LNCAP (cell line): ENCODE measurements at regions not wholly inside any gene's neighbourhood (a gene's known extent, or its start where the extent isn't known, plus 50 kb on each side); places are given as distances from the start of the nearest gene placed in this dataset.

ENCODE experiments used
- TF ChIP-seq, protein P1 (sequence below): fragments of 450-650 bp; IDR thresholded peaks from 2 replicates; pipeline ENCODE4 v1.5.1; 2017; ENCODE audit warnings: mild to moderate bottlenecking

DNA sequence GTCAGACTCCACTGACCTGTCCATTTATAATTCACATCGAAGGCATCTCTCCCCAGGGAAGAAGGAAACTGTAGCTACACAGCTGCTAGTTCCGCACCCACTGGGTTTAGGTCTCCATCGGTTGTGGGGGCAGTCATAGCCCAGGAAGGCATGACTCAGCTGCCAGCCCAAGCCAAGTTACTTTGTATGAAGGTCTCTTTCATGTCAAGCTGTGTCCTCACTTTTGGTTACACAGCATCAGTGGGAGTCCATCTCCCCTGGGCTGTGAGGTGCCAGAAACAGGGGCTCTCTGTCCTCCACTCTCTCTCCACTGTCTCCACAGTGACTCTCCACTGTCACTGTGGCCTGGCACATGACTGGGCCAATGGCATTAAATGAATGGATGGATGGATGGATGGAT, 585.2 kb downstream of the BRD1 start:
- TF ChIP-seq, protein P1, sequence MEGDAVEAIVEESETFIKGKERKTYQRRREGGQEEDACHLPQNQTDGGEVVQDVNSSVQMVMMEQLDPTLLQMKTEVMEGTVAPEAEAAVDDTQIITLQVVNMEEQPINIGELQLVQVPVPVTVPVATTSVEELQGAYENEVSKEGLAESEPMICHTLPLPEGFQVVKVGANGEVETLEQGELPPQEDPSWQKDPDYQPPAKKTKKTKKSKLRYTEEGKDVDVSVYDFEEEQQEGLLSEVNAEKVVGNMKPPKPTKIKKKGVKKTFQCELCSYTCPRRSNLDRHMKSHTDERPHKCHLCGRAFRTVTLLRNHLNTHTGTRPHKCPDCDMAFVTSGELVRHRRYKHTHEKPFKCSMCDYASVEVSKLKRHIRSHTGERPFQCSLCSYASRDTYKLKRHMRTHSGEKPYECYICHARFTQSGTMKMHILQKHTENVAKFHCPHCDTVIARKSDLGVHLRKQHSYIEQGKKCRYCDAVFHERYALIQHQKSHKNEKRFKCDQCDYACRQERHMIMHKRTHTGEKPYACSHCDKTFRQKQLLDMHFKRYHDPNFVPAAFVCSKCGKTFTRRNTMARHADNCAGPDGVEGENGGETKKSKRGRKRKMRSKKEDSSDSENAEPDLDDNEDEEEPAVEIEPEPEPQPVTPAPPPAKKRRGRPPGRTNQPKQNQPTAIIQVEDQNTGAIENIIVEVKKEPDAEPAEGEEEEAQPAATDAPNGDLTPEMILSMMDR: no peak

DNA sequence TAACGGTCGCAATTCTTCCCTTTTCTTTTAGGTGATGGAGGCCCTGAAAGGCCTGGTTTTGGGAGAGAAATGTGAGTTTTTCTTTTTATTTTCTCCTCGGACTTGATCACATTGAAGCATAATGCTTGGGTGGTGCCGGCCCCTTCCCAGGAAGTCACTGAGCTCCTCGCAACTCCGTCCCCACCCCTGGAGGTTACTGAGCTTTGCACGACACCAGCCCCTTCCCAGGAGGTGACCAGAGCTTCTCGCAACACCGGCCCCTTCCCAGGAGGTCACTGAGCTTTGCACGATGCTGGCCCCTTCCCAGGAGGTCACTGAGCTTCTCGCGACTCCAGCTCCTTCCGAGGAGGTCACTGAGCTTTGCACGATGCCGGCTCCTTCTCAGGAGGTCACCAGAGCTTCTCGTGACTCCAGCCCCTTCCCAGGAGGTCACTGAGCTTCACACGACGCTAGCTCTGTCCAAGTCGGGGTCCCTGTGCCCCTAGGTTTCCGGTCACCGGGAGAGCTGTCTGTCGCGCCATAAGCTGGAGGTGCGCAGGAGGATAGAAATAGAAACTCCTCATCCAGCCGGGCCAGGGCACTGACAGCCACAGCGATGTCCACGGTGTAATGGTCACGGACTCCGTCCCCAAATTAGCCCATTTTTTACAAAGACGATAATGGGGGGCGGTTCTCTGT, 586.4 kb downstream of the BRD1 start:
- TF ChIP-seq, protein P1: no peak

DNA sequence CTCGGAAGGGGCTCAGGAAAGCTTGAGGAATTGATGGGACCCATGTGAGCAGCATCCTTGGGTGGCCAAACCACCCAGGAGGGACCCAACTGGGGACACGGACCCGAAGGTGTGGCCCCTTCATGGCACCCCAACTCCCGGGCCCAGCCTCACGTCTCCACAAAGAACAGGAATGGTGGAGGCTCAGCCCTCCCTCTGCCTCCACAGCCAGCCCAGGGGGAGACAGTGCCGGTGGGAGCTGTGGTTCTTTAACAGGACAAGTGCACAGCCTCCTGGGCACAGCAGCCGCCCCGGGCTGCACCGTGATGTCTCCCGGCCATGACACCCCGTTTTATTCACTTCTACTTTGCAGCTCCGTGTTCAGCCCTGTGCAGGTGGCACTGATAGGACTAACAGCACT, 587.2 kb downstream of the BRD1 start:
- TF ChIP-seq, protein P1: no peak

DNA sequence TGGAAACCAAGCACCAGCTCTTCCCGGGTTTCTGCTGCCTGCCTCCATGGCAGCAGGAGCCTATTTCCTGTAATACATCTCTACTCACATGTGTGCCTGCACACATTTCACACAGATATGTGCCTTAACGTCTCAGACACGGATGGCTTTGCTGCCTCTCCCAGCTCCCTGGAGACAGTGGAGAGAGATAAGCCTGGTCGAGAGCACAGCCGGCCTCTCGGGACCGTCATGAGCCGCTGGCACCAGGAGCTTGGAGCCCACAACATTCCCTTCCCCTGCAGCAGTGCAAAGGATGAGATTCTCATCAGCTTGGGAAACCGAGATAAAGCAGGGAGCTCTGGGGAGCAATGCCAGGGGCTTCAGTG, 587.7 kb downstream of the BRD1 start:
- TF ChIP-seq, protein P1: no peak

DNA sequence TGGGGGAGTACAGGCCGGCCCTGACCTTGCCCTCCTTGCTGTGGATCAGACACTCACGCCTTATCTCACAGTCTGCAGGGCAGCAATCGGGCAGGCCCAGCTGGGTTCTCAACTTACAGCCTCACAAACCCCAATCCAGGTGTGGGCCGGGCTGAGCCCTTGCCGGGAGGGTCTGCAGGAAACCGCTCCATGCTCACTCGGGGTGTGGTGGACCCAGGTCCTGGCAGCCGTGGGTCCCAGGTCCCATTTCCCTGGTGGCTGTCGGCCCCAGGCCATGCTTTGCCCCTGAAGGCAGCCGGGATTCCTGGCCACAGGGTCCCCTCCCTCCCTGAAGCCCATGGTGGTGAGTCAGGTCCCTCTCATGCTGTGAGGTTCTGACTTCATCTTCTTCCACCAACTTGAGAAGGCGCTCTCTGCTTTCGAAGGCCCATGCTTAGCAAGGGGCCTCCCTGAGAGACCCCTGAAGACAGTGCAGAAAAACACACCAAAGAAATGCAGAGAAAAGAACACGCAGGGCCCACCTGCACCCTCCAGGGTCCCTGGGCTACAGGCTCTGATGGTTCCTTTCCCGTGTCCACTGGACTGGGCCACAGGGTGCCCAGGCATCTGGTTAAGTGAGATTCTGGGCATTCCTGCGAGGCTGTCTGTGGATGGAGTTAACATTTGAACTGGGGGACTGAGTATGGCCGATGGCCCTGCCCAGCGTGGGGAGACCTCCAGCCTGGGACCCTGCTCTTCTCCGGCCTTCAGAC, 588.2 kb downstream of the BRD1 start:
- TF ChIP-seq, protein P1: no peak

DNA sequence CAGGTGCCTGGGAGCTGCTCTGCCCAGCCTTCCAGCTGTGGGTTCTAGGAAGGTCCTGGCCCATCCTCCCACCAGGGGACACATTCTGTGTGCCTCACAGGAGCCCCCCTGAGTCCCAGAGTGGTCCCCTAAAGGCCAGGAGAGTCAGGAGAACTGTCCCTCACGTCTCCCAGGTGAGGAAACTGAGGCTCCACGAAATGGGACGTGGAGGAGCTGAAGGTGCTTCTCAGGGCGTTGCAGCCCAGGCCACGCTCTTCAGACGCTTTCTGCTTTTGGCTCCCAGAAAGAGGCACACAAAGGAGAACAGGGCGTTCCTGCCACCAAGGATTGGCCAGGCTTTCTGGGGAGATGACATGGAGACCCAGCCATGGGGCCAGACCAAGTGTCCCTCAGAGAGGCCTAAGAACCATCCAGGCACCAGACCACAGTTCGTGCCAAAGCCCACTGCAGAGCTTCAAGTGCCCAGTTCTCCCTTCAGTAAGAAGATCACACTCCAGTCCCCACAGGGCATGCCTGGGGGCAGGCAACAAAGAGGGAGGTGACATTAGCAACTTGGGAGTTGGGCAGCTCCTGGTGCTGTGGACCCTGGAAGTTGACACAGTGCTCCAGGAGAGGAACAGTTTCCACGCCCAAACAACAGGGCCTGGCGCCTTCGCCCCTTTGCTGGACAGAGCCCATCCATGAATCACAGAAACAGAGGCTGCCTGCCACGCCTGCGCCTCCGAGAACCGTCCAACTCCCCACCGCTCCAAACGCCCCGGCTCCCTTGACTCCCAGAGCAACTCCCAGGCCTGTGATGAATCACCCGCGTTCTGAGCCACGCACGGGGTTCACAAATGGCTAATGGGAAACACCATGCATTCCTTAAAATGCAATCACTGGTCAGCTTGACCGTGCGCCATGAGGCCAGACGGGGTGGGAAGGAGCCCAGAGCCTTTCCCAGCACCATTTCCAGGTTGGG, 589.2 kb downstream of the BRD1 start:
- TF ChIP-seq, protein P1: no peak

DNA sequence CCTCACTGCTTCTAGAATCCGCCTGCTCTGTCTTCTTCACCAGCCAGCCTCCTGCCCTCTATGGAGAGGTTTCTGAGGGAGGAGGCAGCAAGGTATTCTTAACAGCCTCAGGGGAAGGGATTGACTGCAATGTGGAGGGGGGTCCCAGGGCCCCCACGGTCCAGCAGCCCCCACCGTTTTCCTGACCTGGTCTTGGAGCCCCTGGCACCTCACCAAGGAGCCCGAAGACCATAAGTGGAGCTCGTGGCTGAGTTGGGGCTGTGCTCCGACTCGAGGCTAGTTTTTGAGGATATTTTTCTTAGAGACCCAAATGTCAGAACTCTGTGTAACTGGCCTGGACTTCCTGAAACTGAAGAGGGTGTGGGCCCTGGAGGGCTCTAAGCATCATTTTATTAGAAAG, 590.0 kb downstream of the BRD1 start:
- TF ChIP-seq, protein P1: no peak
